ENCODE measurements at regions not wholly inside any gene's neighbourhood (a gene's known extent, or its start where the extent isn't known, plus 50 kb on each side); places are given as distances from the start of the nearest gene placed in this dataset.
"Not testable (repeated sequence)": the region's sequence is repeated elsewhere in the genome, so short reads cannot be mapped to it uniquely, and the experiment has no call there.

DNA sequence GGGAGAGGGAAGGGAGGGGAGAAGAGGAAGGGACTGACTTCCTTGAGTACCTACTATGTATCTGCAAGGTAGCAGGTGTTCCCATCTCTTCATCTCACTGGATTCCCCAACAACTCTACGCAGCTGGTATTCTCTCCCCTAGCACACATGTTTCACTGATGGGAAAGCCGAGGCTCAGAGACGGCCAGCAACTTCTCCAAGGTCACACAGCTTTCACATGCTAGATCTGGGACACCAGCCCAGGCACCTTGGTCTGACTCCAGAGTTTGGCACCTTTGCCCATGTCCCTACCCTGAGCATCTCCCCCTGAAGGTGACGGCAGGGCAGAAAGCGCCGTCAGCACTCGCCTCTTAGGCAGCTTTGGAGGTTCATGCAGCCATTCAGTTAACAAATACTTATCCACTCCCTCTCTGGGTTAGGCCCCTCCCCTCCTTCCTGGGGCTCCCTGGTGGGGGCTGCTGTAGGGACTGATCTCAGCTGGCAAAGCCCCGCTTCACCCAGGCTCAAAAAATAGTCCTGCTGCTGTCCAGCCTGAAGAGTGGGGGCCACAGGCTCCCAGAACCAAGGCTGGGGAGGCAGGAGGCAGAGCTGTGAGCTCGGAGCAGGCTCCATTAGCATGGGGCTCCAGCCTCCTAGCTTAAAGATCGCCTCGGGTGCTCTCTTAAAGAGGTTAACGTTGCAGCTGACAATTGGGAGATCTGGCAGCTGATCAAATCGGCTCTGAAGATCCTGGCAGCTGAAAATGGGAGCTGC lies 79.4 kb downstream of the IGLL1 start:
- DNase-seq (ENCODE audit: low read depth): no peak

DNA sequence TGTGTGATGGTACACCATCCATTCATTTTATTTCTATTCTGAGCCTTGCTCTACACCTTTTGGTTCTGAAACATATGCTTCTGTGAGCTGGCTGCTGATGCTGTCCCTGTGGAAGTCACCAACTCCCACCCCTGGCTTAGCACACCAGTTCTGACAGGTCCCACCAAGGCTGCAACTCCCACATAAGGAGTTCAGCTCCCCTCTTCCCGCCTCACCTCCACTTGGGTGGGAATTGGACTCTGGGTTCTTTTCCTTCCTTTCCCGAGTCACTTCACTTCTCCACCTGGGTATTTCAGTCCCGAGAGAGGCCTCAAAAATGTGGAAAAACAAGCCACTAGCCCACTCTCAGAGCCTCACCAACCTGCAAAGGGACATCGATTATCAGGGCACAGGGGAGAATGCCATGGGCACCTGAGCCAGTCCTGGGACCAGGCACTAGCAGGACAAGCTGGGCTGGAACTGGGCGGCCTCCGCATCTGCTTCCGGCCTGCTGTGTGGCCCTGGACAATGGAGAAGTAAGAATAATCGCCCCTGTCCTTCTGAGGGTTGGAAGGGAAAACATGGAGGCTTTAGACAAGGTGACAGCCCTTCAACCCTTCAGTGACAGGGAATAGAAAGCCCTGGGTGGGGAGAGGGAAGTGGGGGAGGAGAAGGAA lies 80.1 kb downstream of the IGLL1 start:
- DNase-seq (ENCODE audit: low read depth): no peak

- no peak for DNase-seq (ENCODE audit: low read depth)
Measured at GRCh38 chr22:23498811-23499798, 81.0 kb downstream of the IGLL1 start.

DNA sequence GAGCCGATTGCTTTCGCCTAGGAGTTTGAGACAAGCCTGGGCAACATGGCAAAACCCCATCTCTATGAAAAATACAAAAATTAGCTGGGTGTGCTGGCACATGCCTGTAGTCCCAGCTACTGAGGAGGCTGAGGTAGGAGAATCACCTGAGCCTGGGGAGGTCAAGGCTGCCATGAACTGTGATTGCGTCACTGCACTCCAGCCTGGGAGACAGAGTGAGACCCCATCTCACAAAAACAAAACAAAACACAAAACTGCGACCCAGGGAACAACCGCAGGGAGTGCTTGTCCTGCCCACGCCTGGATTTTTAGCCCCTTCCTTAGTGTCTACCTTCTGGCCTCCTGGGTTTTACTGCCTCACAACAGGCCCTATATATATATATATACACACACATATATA lies 82.2 kb downstream of the IGLL1 start:
- DNase-seq (ENCODE audit: low read depth): not testable (repeated sequence)

DNA sequence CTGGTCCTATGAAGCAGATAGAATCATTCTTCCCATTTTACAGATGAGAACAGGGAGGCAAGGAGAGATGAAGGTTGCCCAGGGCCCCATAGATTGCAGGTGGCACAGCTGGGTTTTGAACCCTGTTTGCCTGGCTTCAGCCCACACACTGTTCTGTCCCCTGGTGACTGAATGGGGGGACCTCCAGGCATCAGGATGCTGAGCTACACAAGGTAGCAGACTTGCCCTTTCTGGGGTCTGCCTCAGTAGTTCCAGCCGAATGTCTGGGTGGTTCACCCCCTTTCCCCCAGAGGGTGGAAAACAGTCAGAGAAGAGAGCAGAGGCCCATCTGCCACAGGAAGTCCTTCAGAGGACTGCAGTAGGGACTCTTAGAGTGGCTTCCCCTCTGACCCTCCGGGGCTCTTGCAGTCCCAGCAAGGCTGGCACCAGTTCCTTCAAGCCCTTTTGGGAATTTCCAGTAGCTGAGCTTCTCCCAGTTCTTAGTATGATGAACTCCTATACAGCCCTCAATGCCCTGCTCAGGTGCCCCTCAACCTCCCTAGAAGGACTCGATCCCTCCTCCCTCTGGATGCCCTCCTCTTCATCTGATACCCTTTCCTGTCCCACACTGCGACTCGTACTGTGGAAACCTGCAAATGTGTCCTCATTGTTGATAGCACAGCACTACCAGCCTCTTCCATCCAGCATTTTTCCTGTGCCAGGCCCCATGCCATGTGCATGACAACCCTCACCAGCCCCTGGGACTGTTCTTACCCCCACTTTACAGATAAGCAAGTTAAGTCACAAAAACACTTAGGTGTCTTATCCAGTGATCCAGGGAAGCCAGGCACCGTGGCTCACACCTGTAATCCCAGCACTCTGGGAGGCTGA lies 82.8 kb downstream of the IGLL1 start:
- DNase-seq (ENCODE audit: low read depth): no peak

GRCh38 chr22:23496445-23496833 lies 83.7 kb downstream of the IGLL1 start:
- no peak for DNase-seq (ENCODE audit: low read depth)

DNA sequence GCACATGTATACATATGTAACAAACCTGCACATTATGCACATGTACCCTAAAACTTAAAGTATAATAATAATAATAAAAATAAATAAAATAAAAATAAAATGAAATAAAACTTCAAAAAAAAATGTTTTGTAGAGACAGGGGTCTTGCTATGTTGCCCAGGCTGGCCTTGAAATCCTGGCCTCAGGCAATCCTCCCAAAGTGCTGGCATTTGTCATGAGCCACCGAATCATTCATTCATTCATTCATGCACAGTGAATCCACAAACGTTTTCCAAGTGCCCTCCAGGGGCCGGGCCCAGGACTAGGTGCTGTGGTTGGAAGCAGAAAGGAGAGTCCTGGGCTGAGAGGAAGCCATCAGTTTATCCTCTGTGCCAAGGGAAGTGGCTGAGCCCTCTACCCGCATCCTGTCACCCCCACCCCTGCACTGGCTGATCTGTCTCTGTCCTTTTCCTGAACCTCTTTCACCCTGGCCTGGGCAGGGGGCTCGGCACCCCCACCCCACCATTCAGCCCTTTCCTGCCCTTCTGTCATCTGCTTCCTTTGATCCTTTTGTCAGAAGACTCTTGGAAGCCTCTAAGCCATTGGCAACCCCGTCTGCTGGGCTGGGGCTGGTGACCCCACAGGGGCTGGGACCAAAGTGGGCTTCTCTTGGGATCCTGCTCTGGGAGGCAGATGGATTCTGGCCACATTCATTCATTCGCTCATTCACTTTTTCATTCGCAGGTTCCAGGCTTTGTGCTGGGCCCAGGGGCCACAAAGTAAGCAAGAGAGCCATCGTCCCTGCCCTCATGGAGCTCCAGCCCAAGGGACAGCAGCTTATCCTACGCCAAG lies 84.3 kb downstream of the IGLL1 start:
- DNase-seq (ENCODE audit: low read depth): no peak

GRCh38 chr22:23494930-23495266 lies 85.2 kb downstream of the IGLL1 start:
- DNase-seq (ENCODE audit: low read depth): no peak

DNA sequence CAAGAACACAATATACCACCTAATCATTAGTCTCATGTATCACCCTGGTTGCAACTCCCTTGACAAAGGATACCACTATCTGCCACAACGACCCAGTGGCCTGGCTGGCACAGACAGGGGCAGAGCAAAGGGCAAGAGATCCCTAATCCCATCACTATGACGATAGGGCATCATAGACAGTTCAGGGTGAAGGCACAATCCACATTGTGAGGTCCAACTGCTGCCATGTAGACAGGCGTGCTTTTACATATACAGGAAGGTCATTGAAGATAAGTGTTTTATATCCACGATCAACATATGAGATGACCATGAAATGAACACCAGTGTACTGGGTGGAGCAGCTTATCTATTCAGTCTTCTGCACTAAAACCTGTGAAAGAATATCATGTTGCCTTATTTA lies 94.6 kb downstream of the IGLL1 start:
- no peak for DNase-seq (ENCODE audit: low read depth)

- no peak for DNase-seq (ENCODE audit: low read depth)
Measured at GRCh38 chr22:23484651-23485050, 95.4 kb downstream of the IGLL1 start.

- DNase-seq (ENCODE audit: low read depth): no peak
Measured at GRCh38 chr22:23481369-23481768, 98.7 kb downstream of the IGLL1 start.

- no peak for DNase-seq (ENCODE audit: low read depth)
Measured at GRCh38 chr22:23478175-23478574, 101.9 kb downstream of the IGLL1 start.

GRCh38 chr22:23474531-23474930 lies 105.6 kb downstream of the IGLL1 start:
- not testable (repeated sequence) for DNase-seq (ENCODE audit: low read depth)

- DNase-seq (ENCODE audit: low read depth): no peak
Measured at GRCh38 chr22:23473901-23474300, 106.2 kb downstream of the IGLL1 start.

- not testable (repeated sequence) for DNase-seq (ENCODE audit: low read depth)
Measured at GRCh38 chr22:23472376-23472775, 107.7 kb downstream of the IGLL1 start.

- no peak for DNase-seq (ENCODE audit: low read depth)
Measured at GRCh38 chr22:23471698-23472097, 108.4 kb downstream of the IGLL1 start.

GRCh38 chr22:23470811-23471389 lies 109.2 kb downstream of the IGLL1 start:
- DNase-seq (ENCODE audit: low read depth): no peak

GRCh38 chr22:23467721-23468294 lies 112.3 kb downstream of the IGLL1 start:
- no peak for DNase-seq (ENCODE audit: low read depth)

DNA sequence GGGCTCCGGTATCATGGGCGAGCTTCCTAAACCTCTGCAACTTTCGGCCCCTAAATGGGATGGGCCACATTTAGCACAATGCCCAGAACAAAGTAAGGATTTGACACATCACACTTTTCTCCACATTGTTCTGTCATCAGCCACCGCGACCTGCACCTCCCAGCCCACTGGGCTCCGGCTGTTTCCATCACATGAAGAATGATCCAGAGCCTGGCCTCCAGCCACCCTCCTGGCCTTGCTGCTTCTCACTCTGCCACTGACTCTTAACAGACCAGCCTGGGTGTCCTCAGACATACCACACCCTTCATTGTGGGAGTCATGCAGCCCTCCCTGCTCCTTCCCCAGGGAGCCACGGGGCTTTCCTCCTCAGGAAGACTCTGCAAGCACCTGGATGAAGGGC lies 113.7 kb downstream of the IGLL1 start:
- DNase-seq (ENCODE audit: low read depth): no peak

GRCh38 chr22:23464796-23465195 lies 115.3 kb downstream of the IGLL1 start:
- DNase-seq (ENCODE audit: low read depth): not testable (repeated sequence)
